Glutamatergic neuron (in vitro differentiated cells): ENCODE measurements at regions not wholly inside any gene's neighbourhood (a gene's known extent, or its start where the extent isn't known, plus 50 kb on each side); places are given as distances from the start of the nearest gene placed in this dataset.

Experiments
- DNase-seq: peaks from one replicate; pipeline ENCODE4 v3.0.0; 2022
- H3K27ac Mint-ChIP-seq: one replicate; pipeline ENCODE4 v1.8.0; 2020; ENCODE audit warnings: mild to moderate bottlenecking, mixed read lengths, inconsistent platforms; ENCODE audit not compliant: unreplicated experiment
- H3K27me3 Mint-ChIP-seq: one replicate; pipeline ENCODE4 v1.8.0; 2020; ENCODE audit warnings: mild to moderate bottlenecking, moderate library complexity, mixed read lengths, inconsistent platforms; ENCODE audit not compliant: unreplicated experiment
- H3K36me3 Mint-ChIP-seq: one replicate; pipeline ENCODE4 v1.8.0; 2020; ENCODE audit warnings: mild to moderate bottlenecking, mixed read lengths, inconsistent platforms; ENCODE audit not compliant: unreplicated experiment
- H3K4me1 Mint-ChIP-seq: one replicate; pipeline ENCODE4 v1.8.0; 2020; ENCODE audit warnings: mild to moderate bottlenecking, low read depth, mixed read lengths, inconsistent platforms; ENCODE audit not compliant: unreplicated experiment
- H3K4me3 Mint-ChIP-seq: one replicate; pipeline ENCODE4 v1.8.0; 2020; ENCODE audit warnings: mild to moderate bottlenecking, mixed read lengths, inconsistent platforms; ENCODE audit not compliant: unreplicated experiment
- H3K9me3 Mint-ChIP-seq: one replicate; pipeline ENCODE4 v1.8.0; 2020; ENCODE audit warnings: mild to moderate bottlenecking, moderate library complexity, mixed read lengths, inconsistent platforms; ENCODE audit not compliant: unreplicated experiment
- TF ChIP-seq, protein P1 (sequence below): fragments of 200-600 bp; sonication (generic); IDR thresholded peaks from one replicate; pipeline ENCODE4 v1.5.0; 2021; ENCODE audit not compliant: partially characterized antibody, unreplicated experiment

DNA sequence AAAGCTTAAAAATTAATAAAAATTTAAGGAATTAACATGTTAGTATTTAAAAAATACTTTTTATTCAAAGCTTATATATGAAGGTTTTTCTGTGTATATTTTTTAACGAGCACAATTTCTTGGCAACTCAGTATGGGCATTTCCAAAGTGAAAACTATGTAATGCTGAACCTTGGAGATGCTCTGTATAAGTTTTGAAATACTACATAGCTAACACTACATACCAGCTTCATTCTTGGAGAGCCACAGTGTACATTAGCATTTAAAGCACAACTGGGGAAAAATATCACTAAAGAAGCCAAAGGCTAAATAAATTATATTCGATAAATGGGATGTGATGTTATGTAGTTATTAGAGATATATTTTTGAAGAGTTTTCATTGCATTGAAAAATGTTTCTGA, 446.5 kb downstream of the CCDC85A start:
- H3K4me1 Mint-ChIP-seq, result no peaks in the 10 kb centered on the region
- H3K9me3 Mint-ChIP-seq, result peaks cover 1% of the 10 kb centered on the region
- TF ChIP-seq, protein P1, sequence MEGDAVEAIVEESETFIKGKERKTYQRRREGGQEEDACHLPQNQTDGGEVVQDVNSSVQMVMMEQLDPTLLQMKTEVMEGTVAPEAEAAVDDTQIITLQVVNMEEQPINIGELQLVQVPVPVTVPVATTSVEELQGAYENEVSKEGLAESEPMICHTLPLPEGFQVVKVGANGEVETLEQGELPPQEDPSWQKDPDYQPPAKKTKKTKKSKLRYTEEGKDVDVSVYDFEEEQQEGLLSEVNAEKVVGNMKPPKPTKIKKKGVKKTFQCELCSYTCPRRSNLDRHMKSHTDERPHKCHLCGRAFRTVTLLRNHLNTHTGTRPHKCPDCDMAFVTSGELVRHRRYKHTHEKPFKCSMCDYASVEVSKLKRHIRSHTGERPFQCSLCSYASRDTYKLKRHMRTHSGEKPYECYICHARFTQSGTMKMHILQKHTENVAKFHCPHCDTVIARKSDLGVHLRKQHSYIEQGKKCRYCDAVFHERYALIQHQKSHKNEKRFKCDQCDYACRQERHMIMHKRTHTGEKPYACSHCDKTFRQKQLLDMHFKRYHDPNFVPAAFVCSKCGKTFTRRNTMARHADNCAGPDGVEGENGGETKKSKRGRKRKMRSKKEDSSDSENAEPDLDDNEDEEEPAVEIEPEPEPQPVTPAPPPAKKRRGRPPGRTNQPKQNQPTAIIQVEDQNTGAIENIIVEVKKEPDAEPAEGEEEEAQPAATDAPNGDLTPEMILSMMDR, result no peak
- DNase-seq, result no peak
- no peak overlapping the region for H3K4me3 Mint-ChIP-seq
- no peaks in the 10 kb centered on the region for H3K36me3 Mint-ChIP-seq
- H3K27ac Mint-ChIP-seq, result no peak overlapping the region
- H3K27me3 Mint-ChIP-seq, result no peaks in the 10 kb centered on the region

DNA sequence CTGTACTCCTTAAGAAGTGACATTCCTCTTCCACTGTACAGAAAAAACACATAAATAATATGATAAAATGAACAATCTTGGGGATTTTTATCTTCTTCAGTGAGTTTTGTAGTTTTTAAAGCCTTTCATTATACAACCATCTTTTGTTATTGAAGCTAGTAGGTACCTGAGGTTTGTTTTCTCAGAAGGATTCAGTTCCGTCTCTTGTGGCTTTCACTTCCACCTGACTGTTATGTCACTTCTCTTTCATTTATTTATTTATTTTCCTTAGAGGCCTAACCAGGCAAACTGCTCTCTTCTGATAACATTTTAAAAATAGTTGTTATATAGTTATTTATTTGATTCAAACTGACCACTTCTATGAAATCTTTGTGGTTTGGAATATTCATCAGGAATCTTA, 464.2 kb downstream of the CCDC85A start:
- Mint-ChIP-seq H3K27ac (no peak overlapping the region), H3K4me1 (no peaks in the 10 kb centered on the region), H3K27me3 (no peaks in the 10 kb centered on the region), H3K36me3 (no peaks in the 10 kb centered on the region), H3K9me3 (no peaks in the 10 kb centered on the region), H3K4me3 (no peak overlapping the region)
- DNase-seq, result no peak
- TF ChIP-seq, protein P1, result no peak

DNA sequence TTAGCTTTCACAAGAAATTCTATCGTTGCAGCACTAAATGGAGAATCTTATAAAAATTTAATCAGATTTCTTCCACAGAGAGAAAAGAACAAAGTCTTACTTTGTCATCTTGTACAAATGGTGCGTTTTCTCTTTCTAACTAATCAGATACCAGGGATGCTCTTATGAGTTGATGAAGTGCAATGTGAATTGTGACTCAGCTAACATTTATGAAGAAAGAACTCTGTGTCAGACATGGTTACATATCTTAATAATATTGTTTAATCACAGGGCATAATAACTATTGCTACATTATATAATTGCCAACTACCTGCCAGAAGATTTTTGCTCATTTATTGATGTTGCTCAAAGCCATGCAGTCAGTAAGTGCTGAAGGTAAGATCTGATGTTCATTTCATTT, 465.0 kb downstream of the CCDC85A start:
- Mint-ChIP-seq H3K4me3 (no peak overlapping the region), H3K4me1 (no peaks in the 10 kb centered on the region), H3K36me3 (no peaks in the 10 kb centered on the region), H3K9me3 (no peaks in the 10 kb centered on the region), H3K27ac (no peak overlapping the region), H3K27me3 (no peaks in the 10 kb centered on the region)
- TF ChIP-seq, protein P1, result no peak
- no peak for DNase-seq

DNA sequence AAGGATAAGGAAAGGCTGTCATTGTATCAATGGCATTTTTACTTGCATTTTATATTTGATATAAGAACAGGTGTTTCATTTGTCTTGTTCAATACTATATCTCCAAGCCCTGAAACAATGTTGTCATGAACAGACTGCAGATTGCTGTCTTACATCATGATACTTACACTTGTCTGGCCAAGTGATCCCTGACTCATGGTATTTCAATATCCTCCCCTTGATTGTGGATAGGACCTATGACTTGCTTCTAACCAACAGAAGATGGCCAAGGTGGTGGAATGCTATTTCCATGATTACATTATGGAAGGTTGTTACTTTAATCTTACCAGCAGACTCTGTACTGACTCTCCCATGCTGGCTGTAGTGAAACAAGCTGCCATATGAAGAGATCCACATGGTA, 471.1 kb downstream of the CCDC85A start:
- H3K9me3 Mint-ChIP-seq, result no peaks in the 10 kb centered on the region
- no peak overlapping the region for H3K4me3 Mint-ChIP-seq
- no peak overlapping the region for H3K27ac Mint-ChIP-seq
- DNase-seq, result no peak
- H3K27me3 Mint-ChIP-seq, result no peaks in the 10 kb centered on the region
- no peaks in the 10 kb centered on the region for H3K4me1 Mint-ChIP-seq
- TF ChIP-seq, protein P1, result no peak
- H3K36me3 Mint-ChIP-seq, result no peaks in the 10 kb centered on the region

DNA sequence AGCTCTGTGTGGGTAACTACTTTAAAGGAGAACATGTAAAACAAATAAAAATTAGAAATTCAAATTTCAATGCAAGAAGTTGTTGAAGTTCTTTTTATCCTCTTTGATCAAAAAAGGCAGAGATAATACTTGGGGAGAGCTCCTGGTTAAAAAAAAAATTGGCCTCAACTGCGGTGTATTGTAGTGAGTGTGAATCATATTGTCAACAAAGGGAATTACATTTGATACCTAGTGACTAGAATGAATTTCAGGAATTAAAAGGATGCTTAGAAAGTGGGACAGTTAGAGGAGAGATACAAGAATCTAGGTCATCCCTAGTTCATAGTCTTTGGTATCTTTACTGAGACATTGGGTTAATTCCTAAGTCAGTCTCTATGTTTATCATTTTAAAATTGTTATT, 473.0 kb downstream of the CCDC85A start:
- Mint-ChIP-seq H3K36me3 (no peaks in the 10 kb centered on the region), H3K27ac (no peak overlapping the region), H3K9me3 (no peaks in the 10 kb centered on the region), H3K4me3 (no peak overlapping the region), H3K27me3 (no peaks in the 10 kb centered on the region), H3K4me1 (no peaks in the 10 kb centered on the region)
- DNase-seq, result no peak
- TF ChIP-seq, protein P1, result no peak
